DOHH2 (cell line): ENCODE measurements at regions not wholly inside any gene's neighbourhood (a gene's known extent, or its start where the extent isn't known, plus 50 kb on each side); places are given as distances from the start of the nearest gene placed in this dataset.

Source experiments
- H3F3A ChIP-seq: fragments of 200-600 bp; sonication (generic), shearing (Covaris generic); 2 replicates; pipeline ENCODE4 v1.6.0; 2016; ENCODE audit warnings: antibody characterized with exemption, mild to moderate bottlenecking; ENCODE audit not compliant: control insufficient read depth, insufficient read depth
- H3K27ac ChIP-seq: fragments of 200-600 bp; sonication (generic); 2 replicates; pipeline ENCODE4 v1.5.1; 2014; ENCODE audit warnings: low read depth, mild to moderate bottlenecking, low read length, moderate library complexity
- H3K27me3 ChIP-seq: fragments of 200-600 bp; sonication (generic); 2 replicates; pipeline ENCODE4 v1.6.1; 2014; ENCODE audit warnings: mild to moderate bottlenecking, low read length, mixed read lengths; ENCODE audit not compliant: control insufficient read depth
- H3K36me3 ChIP-seq: fragments of 200-600 bp; sonication (generic); 2 replicates; pipeline ENCODE4 v1.6.1; 2014; ENCODE audit warnings: mild to moderate bottlenecking, low read length, moderate library complexity, mixed read lengths; ENCODE audit not compliant: control insufficient read depth
- H3K4me1 ChIP-seq: fragments of 200-600 bp; sonication (generic); 2 replicates; pipeline ENCODE4 v1.6.1; 2014; ENCODE audit warnings: mild to moderate bottlenecking, low read length, mixed read lengths; ENCODE audit not compliant: control insufficient read depth
- H3K4me2 ChIP-seq: fragments of 200-600 bp; sonication (generic); 2 replicates; pipeline ENCODE4 v1.6.0; 2014; ENCODE audit warnings: mild to moderate bottlenecking, low read length, moderate library complexity
- H3K4me3 ChIP-seq: fragments of 200-600 bp; sonication (generic); 2 replicates; pipeline ENCODE4 v1.5.1; 2014; ENCODE audit warnings: mild to moderate bottlenecking, low read length, mixed read lengths
- H3K79me2 ChIP-seq: fragments of 200-600 bp; sonication (generic); 2 replicates; pipeline ENCODE4 v1.6.1; 2014; ENCODE audit warnings: mild to moderate bottlenecking, low read length, mixed read lengths; ENCODE audit not compliant: control insufficient read depth
- H3K9me2 ChIP-seq: fragments of 200-600 bp; sonication (generic); replicated peaks from 2 replicates; pipeline ENCODE4 v1.6.1; 2014; ENCODE audit warnings: mild to moderate bottlenecking, low read length, mixed read lengths; ENCODE audit not compliant: control insufficient read depth
- H3K9me3 ChIP-seq: fragments of 200-600 bp; sonication (generic); 2 replicates; pipeline ENCODE4 v1.6.1; 2014; ENCODE audit warnings: antibody characterized with exemption, low read length, mixed read lengths; ENCODE audit not compliant: control insufficient read depth, insufficient read depth
- H4K20me1 ChIP-seq: fragments of 200-600 bp; sonication (generic); 2 replicates; pipeline ENCODE4 v1.6.0; 2014; ENCODE audit warnings: low read depth, mild to moderate bottlenecking, antibody characterized with exemption, low read length, moderate library complexity; ENCODE audit not compliant: control insufficient read depth, insufficient read depth
- EZH2phosphoT487 ChIP-seq: fragments of 200-600 bp; sonication (generic); IDR thresholded peaks from 2 replicates; pipeline ENCODE4 v1.6.1; 2017; ENCODE audit warnings: borderline replicate concordance, mild to moderate bottlenecking, antibody characterized with exemption, low read length, moderate library complexity, mixed read lengths
- TF ChIP-seq, protein P1 (sequence below): fragments of 200-600 bp; sonication (generic); IDR thresholded peaks from one replicate; pipeline ENCODE4 v1.5.1; 2014; ENCODE audit warnings: antibody characterized with exemption, mild to moderate bottlenecking, low read depth, low read length; ENCODE audit not compliant: poor library complexity, severe bottlenecking

DNA sequence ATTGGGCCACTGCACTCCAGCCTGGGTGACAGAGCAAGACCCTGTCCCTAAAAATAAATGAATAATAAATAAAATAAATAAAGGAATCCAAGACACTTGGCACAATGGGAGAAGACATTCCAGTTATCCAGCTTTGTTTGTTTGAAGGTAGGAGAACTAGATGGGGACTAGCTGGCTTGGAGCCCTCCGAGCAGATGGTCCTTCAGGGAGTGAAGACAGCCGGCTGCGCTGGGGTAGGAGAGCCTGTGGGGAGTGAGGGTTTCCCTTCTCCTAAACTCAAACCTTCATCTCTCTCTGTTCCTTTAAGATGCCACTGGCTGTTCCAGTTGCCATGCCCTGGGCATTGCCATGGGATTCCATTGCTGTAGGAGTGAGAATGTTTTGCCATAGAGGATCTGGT, 120.6 kb downstream of the NAV1 start:
- Histone ChIP-seq H3K9me2 (no peaks in the 10 kb centered on the region), H3K9me3 (no peaks in the 10 kb centered on the region), H3K27ac (no peak overlapping the region), H3K79me2 (no peaks in the 10 kb centered on the region), H4K20me1 (no peaks in the 10 kb centered on the region), H3K4me3 (no peak overlapping the region), H3K4me1 (no peaks in the 10 kb centered on the region), H3K27me3 (peaks cover 3% of the 10 kb centered on the region; the same call in 1 of the 2 replicates), H3K36me3 (no peaks in the 10 kb centered on the region), H3K4me2 (no peak overlapping the region), H3F3A (no peaks in the 10 kb centered on the region)
- TF ChIP-seq, protein P1, sequence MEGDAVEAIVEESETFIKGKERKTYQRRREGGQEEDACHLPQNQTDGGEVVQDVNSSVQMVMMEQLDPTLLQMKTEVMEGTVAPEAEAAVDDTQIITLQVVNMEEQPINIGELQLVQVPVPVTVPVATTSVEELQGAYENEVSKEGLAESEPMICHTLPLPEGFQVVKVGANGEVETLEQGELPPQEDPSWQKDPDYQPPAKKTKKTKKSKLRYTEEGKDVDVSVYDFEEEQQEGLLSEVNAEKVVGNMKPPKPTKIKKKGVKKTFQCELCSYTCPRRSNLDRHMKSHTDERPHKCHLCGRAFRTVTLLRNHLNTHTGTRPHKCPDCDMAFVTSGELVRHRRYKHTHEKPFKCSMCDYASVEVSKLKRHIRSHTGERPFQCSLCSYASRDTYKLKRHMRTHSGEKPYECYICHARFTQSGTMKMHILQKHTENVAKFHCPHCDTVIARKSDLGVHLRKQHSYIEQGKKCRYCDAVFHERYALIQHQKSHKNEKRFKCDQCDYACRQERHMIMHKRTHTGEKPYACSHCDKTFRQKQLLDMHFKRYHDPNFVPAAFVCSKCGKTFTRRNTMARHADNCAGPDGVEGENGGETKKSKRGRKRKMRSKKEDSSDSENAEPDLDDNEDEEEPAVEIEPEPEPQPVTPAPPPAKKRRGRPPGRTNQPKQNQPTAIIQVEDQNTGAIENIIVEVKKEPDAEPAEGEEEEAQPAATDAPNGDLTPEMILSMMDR: no peak
- no peak for TF ChIP-seq EZH2phosphoT487

DNA sequence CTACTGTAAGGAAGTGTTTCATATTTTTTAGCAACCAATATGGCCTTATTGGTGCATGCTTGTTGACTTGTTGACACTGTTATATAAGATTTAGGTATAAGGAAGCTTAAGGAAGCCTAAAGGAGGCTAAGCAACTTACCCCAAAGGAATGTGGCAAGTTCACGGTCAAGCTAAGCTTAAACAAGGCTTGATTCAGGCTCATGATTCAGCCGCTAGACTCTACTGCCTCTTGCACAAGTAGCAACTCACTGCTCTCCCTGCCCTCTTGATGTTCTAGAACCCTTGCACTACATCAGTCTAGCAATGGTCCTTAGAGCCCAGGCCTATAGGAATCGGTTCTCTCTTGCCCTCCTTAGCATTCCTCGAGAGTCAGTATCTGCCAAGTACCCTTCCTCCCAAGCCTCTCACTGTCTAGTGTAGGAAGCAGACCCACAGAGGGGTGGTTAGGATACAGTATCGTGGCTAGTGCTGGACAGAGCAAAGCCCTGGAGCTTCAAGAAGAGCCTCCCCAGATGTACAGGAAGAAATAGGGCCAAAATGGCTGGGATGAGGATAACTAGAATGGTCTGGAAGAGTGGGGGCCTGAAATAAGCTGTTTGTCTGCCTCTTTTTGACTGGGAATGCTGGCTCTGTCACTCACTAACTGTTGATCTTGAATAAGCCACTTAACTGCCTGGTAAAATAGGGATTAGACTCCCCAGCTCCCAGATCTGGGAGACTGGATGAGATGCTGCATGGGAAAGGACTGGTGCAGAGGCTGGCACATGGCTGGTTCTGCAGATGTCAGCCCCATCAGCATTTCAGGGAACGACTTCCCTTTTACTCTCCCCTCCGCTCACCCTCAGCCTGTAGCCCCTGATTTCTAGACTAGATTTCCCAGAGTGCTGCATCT, 122.2 kb downstream of the NAV1 start:
- Histone ChIP-seq H3K4me2 (no peak overlapping the region), H3K4me1 (no peaks in the 10 kb centered on the region), H3K79me2 (no peaks in the 10 kb centered on the region), H3K27ac (no peak overlapping the region), H3K27me3 (peaks cover 3% of the 10 kb centered on the region; the same call in 1 of the 2 replicates), H3K4me3 (no peak overlapping the region), H3K9me2 (no peaks in the 10 kb centered on the region), H3F3A (no peaks in the 10 kb centered on the region), H3K9me3 (no peaks in the 10 kb centered on the region), H4K20me1 (no peaks in the 10 kb centered on the region), H3K36me3 (no peaks in the 10 kb centered on the region)
- TF ChIP-seq, protein P1: no peak
- TF ChIP-seq EZH2phosphoT487: no peak

DNA sequence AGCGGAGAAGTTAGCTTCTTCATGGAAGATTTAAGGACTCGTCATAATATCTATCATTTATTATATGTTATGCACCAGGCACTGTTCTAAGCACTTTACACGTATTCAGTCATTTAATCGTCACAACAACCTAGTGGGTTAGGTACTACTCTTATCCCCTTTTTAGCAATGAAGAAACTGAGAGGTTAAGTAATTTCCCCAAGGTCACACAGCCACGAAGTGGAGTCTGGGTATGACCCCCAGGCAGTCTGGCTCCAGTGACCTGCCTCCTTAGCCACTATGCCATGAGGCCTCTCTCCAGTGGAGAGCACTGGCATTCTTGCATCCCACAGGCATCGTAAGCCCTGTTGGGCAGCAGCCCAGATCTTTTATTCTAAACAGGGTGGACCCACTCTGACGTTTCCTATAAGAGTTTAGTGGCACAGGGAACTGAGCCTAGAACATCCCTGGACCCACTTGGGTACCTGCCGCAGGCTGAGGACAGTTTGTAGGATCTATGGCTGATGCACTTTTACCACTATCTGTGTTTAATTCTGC, 123.0 kb downstream of the NAV1 start:
- Histone ChIP-seq H3K36me3 (no peaks in the 10 kb centered on the region), H3K4me1 (no peaks in the 10 kb centered on the region), H3K9me2 (no peaks in the 10 kb centered on the region), H4K20me1 (no peaks in the 10 kb centered on the region), H3K79me2 (no peaks in the 10 kb centered on the region), H3K4me3 (no peak overlapping the region), H3K27me3 (0 out of 2 replicates have a peak, but pooled peaks cover 3% of the 10 kb centered on the region), H3K27ac (no peak overlapping the region), H3K4me2 (no peak overlapping the region), H3K9me3 (no peaks in the 10 kb centered on the region), H3F3A (no peaks in the 10 kb centered on the region)
- TF ChIP-seq, protein P1: no peak
- no peak for TF ChIP-seq EZH2phosphoT487
